ENCODE measurements at regions not wholly inside any gene's neighbourhood (a gene's known extent, or its start where the extent isn't known, plus 50 kb on each side); places are given as distances from the start of the nearest gene placed in this dataset.

- DNase-seq (ENCODE audit: low read depth in 1 of 2, low spot score in 1 of 2) = no peak
- TF ChIP-seq POLR2AphosphoS5 (IDR thresholded peaks at IDR 0.05; ENCODE audit: low read depth) (no peak), GABPA (IDR thresholded peaks at IDR 0.05; ENCODE audit: low read depth) (no peak), REST (IDR thresholded peaks at IDR 0.05; ENCODE audit: insufficient replicate concordance, low read depth) (no peak), CTCF (IDR thresholded peaks at IDR 0.05; ENCODE audit: insufficient read depth, low read length) (no peak), SPI1 (IDR thresholded peaks at IDR 0.05; ENCODE audit: borderline replicate concordance, low read depth) (no peak)
- no peaks in the 10 kb centered on the region for H3K27me3 ChIP-seq (ENCODE audit: insufficient read depth, poor library complexity, severe bottlenecking)
- H3K27ac ChIP-seq (replicated peaks) = no peak overlapping the region
- H3K4me3 ChIP-seq (replicated peaks; ENCODE audit: insufficient read depth, low read length) = no peak overlapping the region
Measured at GRCh38 chr2:138447889-138448570, 53.5 kb upstream of the SPOPL start.

Data from HL-60 (cell line).